RCC 7860 (cell line): ENCODE measurements at regions not wholly inside any gene's neighbourhood (a gene's known extent, or its start where the extent isn't known, plus 50 kb on each side); places are given as distances from the start of the nearest gene placed in this dataset.
"Not testable (repeated sequence)": the region's sequence is repeated elsewhere in the genome, so short reads cannot be mapped to it uniquely, and the experiment has no call there.

Experiments used
- DNase-seq: peaks from one replicate; pipeline ENCODE4 v3.0.0-alpha.2; 2015; ENCODE audit warnings: low spot score
- FAIRE-seq: peaks from 2 replicates; lab custom pipeline; 2012; peaks lifted over from hg19 to GRCh38; lab: Jason Lieb, UNC

GRCh38 chrX:21207080-21207479 is 167.1 kb upstream of the CNKSR2 start:
- FAIRE-seq (no peak), DNase-seq (no peak)

DNA sequence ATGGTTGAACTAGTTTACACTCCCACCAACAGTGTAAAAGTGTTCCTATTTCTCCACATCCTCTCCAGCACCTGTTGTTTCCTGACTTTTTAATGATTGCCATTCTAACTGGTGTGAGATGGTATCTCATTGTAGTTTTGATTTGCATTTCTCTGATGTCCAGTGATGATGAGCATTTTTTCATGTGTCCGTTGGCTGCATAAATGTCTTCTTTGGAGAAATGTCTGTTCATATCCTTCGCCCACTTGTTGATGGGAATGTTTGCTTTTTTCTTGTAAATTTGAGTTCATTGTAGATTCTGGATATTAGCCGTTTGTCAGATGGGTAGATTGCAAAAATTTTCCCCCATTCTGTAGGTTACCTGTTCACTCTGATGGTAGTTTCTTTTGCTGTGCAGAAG is 155.0 kb upstream of the CNKSR2 start:
- not testable (repeated sequence) for DNase-seq, FAIRE-seq

DNA sequence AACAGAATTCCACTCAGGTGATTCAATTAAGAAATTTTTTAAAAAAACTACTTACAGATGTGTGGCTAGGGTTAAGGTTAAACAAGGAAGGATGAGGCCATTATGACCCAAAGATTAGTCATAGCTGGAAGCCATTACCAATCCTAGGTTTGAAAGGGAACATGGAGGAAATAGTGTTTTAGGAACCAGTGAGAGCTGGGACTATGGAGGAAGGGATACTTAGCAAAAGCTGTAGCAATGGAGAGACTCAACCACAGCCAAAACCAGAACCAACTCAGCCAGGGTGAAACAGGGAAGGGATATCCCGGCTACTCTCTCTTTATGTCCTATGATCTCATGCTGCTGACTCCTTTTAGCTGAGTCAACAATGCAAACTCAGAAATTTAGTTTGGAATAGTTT is 148.6 kb upstream of the CNKSR2 start:
- DNase-seq, result peak; percentile 49
- no peak for FAIRE-seq

DNA sequence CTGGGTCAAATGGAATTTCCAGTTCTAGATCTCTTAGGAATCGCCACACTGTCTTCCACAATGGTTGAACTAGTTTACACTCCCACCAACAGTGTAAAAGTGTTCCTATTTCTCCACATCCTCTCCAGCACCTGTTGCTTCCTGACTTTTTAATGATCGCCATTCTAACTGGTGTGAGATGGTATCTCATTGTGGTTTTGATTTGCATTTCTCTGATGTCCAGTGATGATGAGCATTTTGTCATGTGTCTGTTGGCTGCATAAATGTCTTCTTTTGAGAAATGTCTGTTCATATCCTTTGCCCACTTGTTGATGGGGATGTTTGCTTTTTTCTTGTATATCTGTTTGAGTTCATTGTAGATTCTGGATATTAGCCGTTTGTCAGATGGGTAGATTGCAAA is 145.2 kb upstream of the CNKSR2 start:
- not testable (repeated sequence) for DNase-seq, FAIRE-seq

DNA sequence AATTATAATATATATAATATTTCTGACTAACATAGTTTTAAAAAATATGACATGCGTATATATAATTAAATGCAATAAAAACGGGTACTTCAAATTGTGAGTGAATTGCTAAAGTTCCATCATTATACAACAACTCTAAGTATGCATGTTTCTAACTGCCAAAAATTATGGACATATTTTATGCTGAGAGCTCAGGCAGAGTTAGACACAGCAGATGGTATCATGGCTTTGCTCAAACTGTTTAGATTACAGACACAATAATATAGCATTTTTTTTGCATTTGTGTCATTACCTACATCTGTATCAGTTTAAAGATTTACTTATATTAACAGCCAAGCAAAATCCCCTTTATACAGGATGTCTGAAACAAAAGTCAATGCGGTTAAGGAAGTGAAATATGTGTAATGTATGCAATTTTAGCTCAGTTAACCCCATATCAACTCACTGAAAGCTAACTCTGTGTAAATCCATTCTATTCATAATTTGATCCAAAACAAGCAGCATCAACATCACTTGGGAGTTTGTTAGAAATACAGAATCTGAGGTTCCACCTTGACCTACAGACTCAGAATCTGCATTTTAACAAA is 119.1 kb upstream of the CNKSR2 start:
- no peak for FAIRE-seq
- no peak for DNase-seq

DNA sequence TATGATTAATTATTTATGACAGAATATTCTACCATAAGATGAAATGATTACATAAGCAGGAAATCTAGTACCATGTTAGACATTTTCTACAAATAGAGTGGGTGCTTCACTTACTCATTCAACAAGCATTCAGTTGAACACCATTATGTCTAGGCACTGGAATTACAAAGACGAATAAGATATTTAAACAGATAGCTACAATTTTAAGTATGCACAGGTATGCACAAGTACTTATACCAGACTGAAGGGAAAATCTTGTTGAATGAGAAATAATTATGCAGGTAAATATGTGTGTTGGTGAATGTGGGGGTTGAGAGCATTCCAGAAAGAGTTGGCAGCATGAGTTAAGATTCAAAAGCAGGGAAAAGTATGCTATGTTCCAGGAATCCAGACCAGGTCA is 107.3 kb upstream of the CNKSR2 start:
- no peak for FAIRE-seq

GRCh38 chrX:21276736-21277433 is 97.3 kb upstream of the CNKSR2 start:
- FAIRE-seq, result no peak
- DNase-seq, result no peak

More for the DNA sequence above, 107.3 kb upstream of the CNKSR2 start:
- no peak for DNase-seq

- FAIRE-seq (no peak), DNase-seq (no peak)
Measured at GRCh38 chrX:21289232-21289631, 85.0 kb upstream of the CNKSR2 start.

DNA sequence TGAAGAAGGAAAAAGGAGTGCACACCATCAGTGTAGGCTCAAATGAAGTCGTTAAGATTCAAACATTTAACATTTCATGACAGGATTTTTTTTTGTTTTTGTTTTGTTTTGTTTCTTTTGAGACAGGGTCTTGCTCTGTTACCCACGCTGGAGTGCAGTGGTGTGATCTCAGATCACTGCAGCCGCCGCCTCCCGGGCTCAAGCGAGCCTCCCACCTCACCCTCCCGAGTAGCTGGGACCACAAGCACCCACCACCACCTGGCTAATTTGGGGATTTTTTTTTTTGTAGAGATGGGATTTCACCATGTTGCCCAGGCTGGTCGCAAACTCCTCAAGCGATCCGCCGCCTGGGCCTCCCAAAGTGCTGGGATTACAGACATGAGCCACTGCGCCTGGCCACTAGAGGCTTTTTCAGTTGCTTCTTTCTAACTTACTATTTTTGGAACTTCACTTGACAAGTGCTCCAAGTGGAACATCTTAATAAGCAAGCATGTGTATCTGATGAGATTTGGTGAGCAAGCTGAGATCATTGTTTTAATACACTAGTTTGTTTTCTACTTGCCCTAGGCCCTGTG is 78.9 kb upstream of the CNKSR2 start:
- FAIRE-seq, result no peak
- no peak for DNase-seq

- FAIRE-seq (no peak), DNase-seq (no peak)
Measured at GRCh38 chrX:21305799-21306336, 68.3 kb upstream of the CNKSR2 start.

- FAIRE-seq, result no peak
- DNase-seq, result no peak
Measured at GRCh38 chrX:21319323-21319722, 54.9 kb upstream of the CNKSR2 start.
